Endothelial cell of umbilical vein (primary cell): ENCODE measurements at regions not wholly inside any gene's neighbourhood (a gene's known extent, or its start where the extent isn't known, plus 50 kb on each side); places are given as distances from the start of the nearest gene placed in this dataset.

Source experiments
- BruUV-seq: library from RNA; stranded (reverse); fragments of 400-500 nt; replicated peaks from 2 replicates; lab custom pipeline; 2021; lab: Mats Ljungman, UMichigan
- CTCF ChIA-PET: fragments of 300-600, 350-600 bp; sonication (Branson Sonifier 250); formaldehyde crosslinking; loops from one replicate; lab custom pipeline; 2021; ENCODE audit warnings: antibody characterized with exemption, inconsistent platforms; lab: Charles Lee
- POLR2A ChIA-PET: fragments of 300-600, 350-600 bp; sonication (Branson Sonifier 250); formaldehyde crosslinking; loops from one replicate; lab custom pipeline; 2021; ENCODE audit warnings: antibody characterized with exemption, inconsistent platforms; lab: Charles Lee
- DNase-seq: peaks from one replicate; pipeline ENCODE4 v3.0.0-alpha.2; 2011; ENCODE audit warnings: low read depth, low spot score
- FAIRE-seq: peaks from 2 replicates; lab custom pipeline; 2011; peaks lifted over from hg19 to GRCh38; lab: Jason Lieb, UNC
- H2AFZ ChIP-seq: 2 replicates; pipeline ENCODE4 v1.6.0; 2012; ENCODE audit warnings: low read depth, low read length, control low read depth, inconsistent platforms
- H3K27ac ChIP-seq: 2 replicates; pipeline ENCODE4 v1.5.1; 2011; ENCODE audit warnings: low read depth, mild to moderate bottlenecking, control low read depth, low read length, moderate library complexity; ENCODE audit not compliant: insufficient read depth
- H3K27me3 ChIP-seq, 2 experiments: 2 replicates each; pipeline versions ENCODE4 v1.6.0 to v1.6.1; 2011; ENCODE audit warnings: low read length in 2 of 2, mixed read lengths in 1 of 2; ENCODE audit not compliant: control insufficient read depth in 2 of 2, insufficient read depth in 2 of 2
- H3K36me3 ChIP-seq, 2 experiments: 2 replicates in 1 of 2; 3 replicates in 1 of 2; pipeline ENCODE4 v1.5.1; 2011; ENCODE audit warnings: low read length in 2 of 2, mild to moderate bottlenecking in 1 of 2, moderate library complexity in 1 of 2; ENCODE audit not compliant: control insufficient read depth in 2 of 2, insufficient read depth in 2 of 2; ENCODE audit errors: extremely low read depth in 1 of 2
- H3K4me1 ChIP-seq: 3 replicates; pipeline ENCODE4 v1.5.1; 2011; ENCODE audit warnings: mild to moderate bottlenecking, low read length; ENCODE audit not compliant: control insufficient read depth, insufficient read depth; ENCODE audit errors: extremely low read depth
- H3K4me2 ChIP-seq: 2 replicates; pipeline ENCODE4 v1.6.1; 2011; ENCODE audit warnings: low read length, control low read depth, mixed read lengths; ENCODE audit not compliant: insufficient read depth
- H3K4me3 ChIP-seq, 3 experiments: fragments of 200-600 bp in 1 of 3; sonication (generic), shearing (Covaris generic) in 1 of 3; replicated peaks in 1 of 3; 2 replicates each; pipeline ENCODE4 v1.5.1; 2011 to 2016; ENCODE audit warnings: control low read depth in 3 of 3, low read length in 3 of 3, mild to moderate bottlenecking in 2 of 3, inconsistent platforms in 1 of 3, low read depth in 1 of 3, moderate library complexity in 1 of 3; ENCODE audit not compliant: insufficient read depth in 1 of 3
- H3K79me2 ChIP-seq: 2 replicates; pipeline ENCODE4 v1.6.0; 2012; ENCODE audit warnings: low read length, inconsistent platforms; ENCODE audit not compliant: control insufficient read depth, insufficient read depth
- H3K9ac ChIP-seq: replicated peaks from 2 replicates; pipeline ENCODE3; 2011; ENCODE audit warnings: low read length, control low read depth; ENCODE audit not compliant: insufficient read depth; ENCODE audit errors: extremely low read depth
- H3K9me1 ChIP-seq: replicated peaks from 3 replicates; pipeline ENCODE4 v1.6.0; 2011; ENCODE audit warnings: mild to moderate bottlenecking, low read length; ENCODE audit not compliant: control insufficient read depth, insufficient read depth; ENCODE audit errors: extremely low read depth
- H3K9me3 ChIP-seq: replicated peaks from 2 replicates; pipeline ENCODE4 v1.5.1; 2012; ENCODE audit warnings: low read length, inconsistent platforms; ENCODE audit not compliant: control insufficient read depth, insufficient read depth
- H4K20me1 ChIP-seq: replicated peaks from 2 replicates; pipeline ENCODE3; 2011; ENCODE audit warnings: mild to moderate bottlenecking, low read length; ENCODE audit not compliant: control insufficient read depth, insufficient read depth; ENCODE audit errors: extremely low read depth
- EZH2 ChIP-seq: IDR thresholded peaks from 2 replicates; pipeline ENCODE4 v1.6.1; 2012; ENCODE audit warnings: borderline replicate concordance, low read depth, mild to moderate bottlenecking, moderate library complexity, low read length, inconsistent platforms; ENCODE audit not compliant: severe bottlenecking
- FOS ChIP-seq: IDR thresholded peaks from 2 replicates; pipeline ENCODE4 v1.6.1; 2011; ENCODE audit warnings: mild to moderate bottlenecking, low read length, moderate library complexity, borderline replicate concordance; ENCODE audit not compliant: insufficient read depth
- GATA2 ChIP-seq: IDR thresholded peaks from 2 replicates; pipeline ENCODE4 v1.7.0; 2011; ENCODE audit warnings: low read depth, mild to moderate bottlenecking, moderate library complexity, mixed read lengths, low read length; ENCODE audit not compliant: insufficient read length, insufficient read depth
- JUN ChIP-seq: IDR thresholded peaks from 2 replicates; pipeline ENCODE4 v1.6.1; 2011; ENCODE audit warnings: borderline replicate concordance, low read depth; ENCODE audit not compliant: insufficient read length, insufficient read depth
- MYC ChIP-seq: IDR thresholded peaks from one replicate; pipeline ENCODE4 v1.6.1; 2011; ENCODE audit warnings: mild to moderate bottlenecking, low read depth, low read length
- POLR2A ChIP-seq: IDR thresholded peaks from 2 replicates; pipeline ENCODE4 v1.6.1; 2012; ENCODE audit warnings: low read depth, mild to moderate bottlenecking, control low read depth, low read length
- POLR2AphosphoS5 ChIP-seq: IDR thresholded peaks from 2 replicates; pipeline ENCODE4 v1.6.1; 2012; ENCODE audit warnings: low read depth, mild to moderate bottlenecking, control low read depth, low read length, moderate library complexity; ENCODE audit not compliant: insufficient read depth
- dilution Hi-C: fragments of 300-500 bp; cut with MboI; formaldehyde crosslinking; loops from one replicate; pipeline ENCODE4 v1.15.0; 2019; ENCODE audit warnings: low sequenced_read_pairs; ENCODE audit not compliant: extremely low pct_ligation_motif_present
- intact Hi-C: fragments of 100-400 bp; cut with micrococcal nuclease; formaldehyde crosslinking; loops from one replicate; pipeline ENCODE4 v1.10.0; 2022
- TF ChIP-seq, protein P1 (sequence below): IDR thresholded peaks from 2 replicates; pipeline ENCODE4 v1.6.1; 2011; ENCODE audit not compliant: insufficient read depth, insufficient read length
- TF ChIP-seq, protein P2 (sequence below), 2 donors: IDR thresholded peaks; 1 replicate in 1 of 2; 2 replicates in 1 of 2; pipeline ENCODE4 v1.5.1; 2011; ENCODE audit warnings: low read length in 2 of 2, mild to moderate bottlenecking in 2 of 2, moderate library complexity in 2 of 2, control low read depth in 1 of 2, inconsistent platforms in 1 of 2, low read depth in 1 of 2; ENCODE audit not compliant: insufficient read depth in 1 of 2; ENCODE audit errors: extremely low read depth in 1 of 2

DNA sequence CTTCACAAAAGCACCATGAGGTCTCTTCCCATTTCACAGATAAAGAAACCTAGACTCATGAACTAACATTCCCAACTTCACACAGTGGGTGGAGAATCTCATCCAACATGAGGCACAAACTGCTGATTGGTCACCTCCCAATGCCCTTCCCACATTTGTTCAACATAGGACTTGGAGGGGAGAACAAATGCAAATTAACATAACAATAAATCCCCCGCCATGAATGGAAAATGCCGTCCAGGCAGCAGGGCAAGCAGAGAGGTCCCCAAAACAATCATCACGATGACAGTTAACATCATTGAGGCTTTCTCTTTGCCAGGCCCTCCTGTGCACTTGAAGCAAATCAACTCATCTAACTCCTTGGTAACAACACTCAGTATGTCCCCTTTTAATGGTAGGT, 185.3 kb downstream of the TMEM132E start:
- TF ChIP-seq POLR2AphosphoS5 (no peak), GATA2 (no peak), MYC (no peak), POLR2A (no peak), JUN (no peak), EZH2 (no peak), FOS (no peak)
- TF ChIP-seq, protein P1, sequence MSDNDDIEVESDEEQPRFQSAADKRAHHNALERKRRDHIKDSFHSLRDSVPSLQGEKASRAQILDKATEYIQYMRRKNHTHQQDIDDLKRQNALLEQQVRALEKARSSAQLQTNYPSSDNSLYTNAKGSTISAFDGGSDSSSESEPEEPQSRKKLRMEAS = no peak
- TF ChIP-seq, protein P2, sequence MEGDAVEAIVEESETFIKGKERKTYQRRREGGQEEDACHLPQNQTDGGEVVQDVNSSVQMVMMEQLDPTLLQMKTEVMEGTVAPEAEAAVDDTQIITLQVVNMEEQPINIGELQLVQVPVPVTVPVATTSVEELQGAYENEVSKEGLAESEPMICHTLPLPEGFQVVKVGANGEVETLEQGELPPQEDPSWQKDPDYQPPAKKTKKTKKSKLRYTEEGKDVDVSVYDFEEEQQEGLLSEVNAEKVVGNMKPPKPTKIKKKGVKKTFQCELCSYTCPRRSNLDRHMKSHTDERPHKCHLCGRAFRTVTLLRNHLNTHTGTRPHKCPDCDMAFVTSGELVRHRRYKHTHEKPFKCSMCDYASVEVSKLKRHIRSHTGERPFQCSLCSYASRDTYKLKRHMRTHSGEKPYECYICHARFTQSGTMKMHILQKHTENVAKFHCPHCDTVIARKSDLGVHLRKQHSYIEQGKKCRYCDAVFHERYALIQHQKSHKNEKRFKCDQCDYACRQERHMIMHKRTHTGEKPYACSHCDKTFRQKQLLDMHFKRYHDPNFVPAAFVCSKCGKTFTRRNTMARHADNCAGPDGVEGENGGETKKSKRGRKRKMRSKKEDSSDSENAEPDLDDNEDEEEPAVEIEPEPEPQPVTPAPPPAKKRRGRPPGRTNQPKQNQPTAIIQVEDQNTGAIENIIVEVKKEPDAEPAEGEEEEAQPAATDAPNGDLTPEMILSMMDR (IDR thresholded peaks at IDR 0.05; ENCODE audit: extremely low read depth in 1 of 2, insufficient read depth in 1 of 2, low read depth in 1 of 2, low read length in 2 of 2) = no peak
- Histone ChIP-seq H4K20me1 (no peaks in the 10 kb centered on the region), H3K4me2 (no peak overlapping the region), H3K9me1 (no peaks in the 10 kb centered on the region), H3K4me1 (no peaks in the 10 kb centered on the region), H3K79me2 (no peaks in the 10 kb centered on the region), H2AFZ (no peak overlapping the region), H3K36me3 (no peaks in the 10 kb centered on the region), H3K27me3 (no peaks in the 10 kb centered on the region), H3K9me3 (no peaks in the 10 kb centered on the region), H3K9ac (no peak overlapping the region), H3K27ac (no peak overlapping the region), H3K4me3 (no peak overlapping the region)
- CTCF ChIA-PET = no interaction called here
- DNase-seq (no peak), FAIRE-seq (no peak)
- dilution Hi-C loops (no loop called here), intact Hi-C loops (no loop called here)
- BruUV-seq = no TSS peak
- POLR2A ChIA-PET = no interaction called here
